ENCODE measurements at regions not wholly inside any gene's neighbourhood (a gene's known extent, or its start where the extent isn't known, plus 50 kb on each side); places are given as distances from the start of the nearest gene placed in this dataset.
"Not testable (repeated sequence)": the region's sequence is repeated elsewhere in the genome, so short reads cannot be mapped to it uniquely, and the experiment has no call there.

GRCh38 chr13:93023929-93024328, 202.7 kb upstream of the GPC6 start:
- no peak for DNase-seq

- DNase-seq, result no peak
Observed at GRCh38 chr13:93025984-93026383, 200.6 kb upstream of the GPC6 start.

DNA sequence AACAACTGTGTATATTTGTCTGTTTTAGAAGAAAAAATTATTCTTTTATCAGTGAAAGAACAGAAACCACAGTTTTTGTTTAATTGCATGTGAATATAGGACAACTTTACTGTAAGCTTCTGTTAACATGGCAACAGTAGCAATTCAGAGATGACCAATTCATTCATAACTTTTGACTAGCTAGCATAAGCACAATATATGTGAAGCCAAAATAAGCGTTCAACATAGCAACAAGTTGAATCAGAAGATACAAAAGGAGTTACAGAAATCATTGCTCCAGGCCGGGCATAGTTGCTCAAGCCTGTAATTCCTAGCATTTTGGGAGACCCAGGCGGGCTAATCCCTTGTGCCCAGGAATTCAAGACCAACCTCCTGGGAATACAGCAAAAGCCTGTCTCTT, 197.1 kb upstream of the GPC6 start:
- no peak for DNase-seq

DNA sequence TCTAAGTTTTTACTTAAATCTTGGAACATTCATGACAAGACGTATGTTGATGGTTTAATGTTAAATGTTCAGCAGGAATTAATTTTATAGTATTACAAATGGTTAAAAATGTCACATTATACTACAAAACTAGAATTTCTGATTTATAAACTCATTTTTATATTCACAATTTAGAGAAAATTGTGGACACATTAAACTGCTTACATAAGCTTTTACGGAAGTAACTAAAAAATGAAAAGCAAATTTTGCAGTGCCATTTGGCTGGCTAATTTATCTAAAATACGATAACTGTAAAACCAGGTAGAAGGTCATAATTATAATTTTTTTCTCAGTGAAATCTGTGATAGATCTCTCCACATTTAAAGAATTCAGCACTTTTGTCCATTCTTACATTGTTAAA, 190.2 kb upstream of the GPC6 start:
- no peak for DNase-seq

GRCh38 chr13:93037780-93038179, 188.8 kb upstream of the GPC6 start:
- DNase-seq, result no peak

DNA sequence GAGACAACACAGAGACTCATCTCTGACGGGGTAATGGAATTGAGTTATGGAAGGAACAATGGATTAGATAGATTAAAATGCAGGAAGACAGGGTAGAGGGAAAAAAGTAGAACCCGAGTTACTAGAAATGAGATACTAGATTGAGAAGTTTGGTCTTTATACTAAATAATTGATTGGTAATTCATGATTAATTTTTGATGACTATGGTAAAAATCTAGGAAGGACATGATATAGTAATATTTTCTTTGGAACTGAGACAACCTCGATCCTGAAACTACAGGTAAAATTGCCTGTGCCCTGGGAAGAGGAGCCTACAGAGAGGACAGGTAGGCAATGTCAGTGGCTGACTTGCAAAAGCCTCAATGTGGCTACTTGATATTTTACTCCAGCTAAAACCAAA, 188.4 kb upstream of the GPC6 start:
- DNase-seq, result no peak

DNA sequence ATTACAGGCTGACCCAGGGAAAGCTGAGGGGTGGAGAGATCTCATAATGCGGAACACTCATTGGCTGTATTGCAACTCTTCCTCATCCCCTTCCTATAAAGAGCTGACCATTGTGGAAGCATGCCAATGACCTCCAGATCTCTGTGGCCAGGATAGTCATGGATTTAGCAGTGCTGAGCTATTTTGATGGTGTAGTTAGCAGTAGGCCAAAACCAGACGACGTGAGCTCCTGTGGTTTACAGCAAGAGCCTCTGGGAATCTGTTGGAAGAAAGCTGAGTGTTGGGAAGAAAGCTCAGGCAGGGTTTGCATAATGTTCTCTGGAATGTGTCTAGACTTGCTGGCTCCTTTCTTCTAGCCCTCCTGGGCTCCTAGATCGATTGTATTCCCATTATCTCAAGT, 187.5 kb upstream of the GPC6 start:
- no peak for DNase-seq

- not testable (repeated sequence) for DNase-seq
Observed at GRCh38 chr13:93041566-93041965, 185.0 kb upstream of the GPC6 start.

DNA sequence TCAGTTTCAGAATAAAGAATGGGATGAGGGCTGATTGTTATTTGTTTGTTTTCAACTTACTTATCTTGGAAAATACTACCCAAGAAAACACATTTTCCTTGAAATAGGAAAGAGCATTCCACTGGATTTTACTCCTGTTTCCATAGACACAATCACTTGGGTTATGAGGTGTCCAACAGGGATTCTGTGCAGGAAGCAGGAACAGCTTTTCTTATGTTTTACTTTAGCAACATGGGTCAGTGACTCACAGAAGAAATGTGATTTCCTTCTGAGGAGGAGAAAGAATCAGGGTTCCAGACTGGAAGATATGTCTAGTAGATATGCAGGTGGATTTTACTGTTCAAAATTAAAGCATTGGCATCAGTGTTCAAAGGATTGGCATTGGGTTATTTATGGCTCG, 180.8 kb upstream of the GPC6 start:
- DNase-seq, result no peak

GRCh38 chr13:93055233-93055632, 171.4 kb upstream of the GPC6 start:
- DNase-seq, result no peak

DNA sequence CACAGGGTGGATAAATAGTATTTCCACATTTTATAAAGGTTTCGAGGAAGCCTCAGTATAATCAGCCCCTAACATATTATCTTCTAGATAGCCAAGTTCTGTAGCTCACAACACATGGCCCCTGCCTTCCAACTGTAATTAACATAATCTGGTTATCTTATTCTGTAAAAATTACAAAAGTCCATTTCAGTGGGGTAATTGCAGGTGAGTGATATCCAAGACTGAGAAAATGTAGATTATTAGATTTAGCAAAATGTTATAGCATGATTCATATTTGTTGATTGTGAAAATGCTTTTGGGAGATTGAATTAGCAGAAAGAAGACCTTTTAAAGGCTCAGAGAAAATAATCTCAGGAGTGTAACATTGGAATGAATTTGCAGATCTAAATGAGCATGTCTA, 168.3 kb upstream of the GPC6 start:
- no peak for DNase-seq

- DNase-seq, result no peak
Observed at GRCh38 chr13:93060144-93060543, 166.5 kb upstream of the GPC6 start.

- no peak for DNase-seq
Observed at GRCh38 chr13:93066187-93066586, 160.4 kb upstream of the GPC6 start.

DNA sequence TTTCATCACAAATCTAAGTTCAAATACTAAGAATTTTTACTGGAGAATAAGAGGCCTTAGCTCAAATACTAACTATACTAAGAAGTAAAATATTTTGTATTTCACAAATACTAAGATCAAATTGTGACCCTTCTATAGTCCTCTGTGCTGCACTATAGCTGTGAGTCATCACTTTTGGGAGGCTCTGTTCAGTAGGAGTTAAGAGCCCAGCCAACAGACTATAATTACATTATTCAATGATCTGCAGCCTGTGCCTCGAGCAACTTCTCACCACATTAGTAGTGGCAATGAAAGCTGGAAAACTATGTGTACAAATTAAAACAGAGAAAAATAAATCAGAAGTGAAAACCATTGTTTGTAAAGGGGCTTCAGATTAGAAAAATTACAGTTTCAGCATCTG, 147.3 kb upstream of the GPC6 start:
- DNase-seq, result no peak

DNA sequence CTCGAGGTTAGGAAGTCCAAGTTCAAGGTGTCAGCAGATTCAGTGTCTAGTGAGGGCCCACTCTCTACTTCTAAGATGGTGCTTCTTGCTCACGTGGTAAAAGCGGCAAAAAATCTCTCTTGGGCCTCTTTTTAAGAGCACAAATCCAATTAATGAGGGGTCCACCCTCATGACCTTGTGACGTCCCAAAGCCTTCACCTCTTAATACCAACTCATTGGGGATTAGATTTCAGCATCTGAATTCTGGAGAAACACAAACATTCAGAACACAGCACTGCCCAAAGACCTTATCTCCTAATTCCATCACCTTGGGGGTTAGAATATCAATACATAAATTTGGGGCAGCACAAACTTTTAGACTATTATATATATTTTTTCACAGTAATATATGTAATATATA, 146.4 kb upstream of the GPC6 start:
- DNase-seq, result no peak

DNA sequence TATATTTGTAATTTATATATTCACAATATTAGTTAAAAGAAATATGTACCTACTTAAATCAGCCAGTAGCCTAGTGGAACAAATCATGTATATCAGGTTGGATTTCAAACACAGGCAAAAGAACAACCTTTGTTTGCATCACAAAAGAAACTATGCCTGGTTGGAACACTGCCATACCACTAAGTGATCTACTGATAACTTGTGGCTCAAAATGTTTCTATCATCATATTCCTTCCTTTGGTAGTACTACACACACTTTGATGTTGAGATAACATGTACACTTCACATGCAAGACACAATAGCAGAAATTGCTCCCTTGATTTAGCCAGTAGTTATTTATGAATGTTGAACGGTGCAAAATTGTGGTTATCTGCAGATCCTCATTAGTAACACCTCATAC, 146.0 kb upstream of the GPC6 start:
- DNase-seq, result no peak

- no peak for DNase-seq
Observed at GRCh38 chr13:93086329-93086728, 140.3 kb upstream of the GPC6 start.

- no peak for DNase-seq
Observed at GRCh38 chr13:93098972-93099371, 127.6 kb upstream of the GPC6 start.

- no peak for DNase-seq
Observed at GRCh38 chr13:93101226-93101734, 125.3 kb upstream of the GPC6 start.

DNA sequence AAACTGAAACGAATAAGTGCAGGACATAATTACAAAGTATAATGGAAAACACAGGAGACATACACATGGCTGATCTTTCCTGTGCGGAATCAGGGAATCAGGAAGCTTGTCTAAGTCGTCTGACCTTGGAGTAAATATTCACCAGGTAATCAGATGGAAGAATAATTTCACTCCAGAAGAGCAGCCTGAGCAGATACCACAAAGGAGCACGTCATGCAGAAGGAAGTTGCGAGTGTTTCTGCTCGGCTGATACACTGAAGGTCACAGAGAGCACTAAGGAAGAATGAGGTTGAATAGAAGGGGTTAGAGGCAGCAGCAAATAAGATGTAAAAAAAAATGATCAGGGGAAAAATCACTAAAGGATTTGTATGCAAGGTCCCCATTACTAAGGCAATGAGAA, 122.3 kb upstream of the GPC6 start:
- peak; percentile 53 for DNase-seq

GRCh38 chr13:93108111-93108601, 118.5 kb upstream of the GPC6 start:
- DNase-seq, result peak; percentile 56

DNA sequence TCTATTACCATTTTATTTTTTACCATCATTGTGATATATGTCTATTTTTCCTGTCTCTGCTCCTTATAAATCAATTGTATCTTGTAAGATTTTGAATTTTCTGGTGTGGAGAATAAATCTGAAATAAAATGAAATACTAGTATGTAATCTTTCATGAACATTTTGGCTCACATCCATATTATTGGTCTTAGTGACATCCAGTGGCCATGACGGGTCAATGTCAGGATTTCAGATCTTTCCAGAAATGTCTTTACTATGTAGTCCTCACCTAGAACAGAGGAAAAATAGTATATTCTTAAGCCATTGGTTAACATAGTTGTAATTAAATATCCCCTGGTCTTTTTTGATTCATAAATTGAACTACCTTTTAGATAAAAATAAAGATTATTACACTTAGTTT, 109.8 kb upstream of the GPC6 start:
- DNase-seq, result peak; percentile 5

DNA sequence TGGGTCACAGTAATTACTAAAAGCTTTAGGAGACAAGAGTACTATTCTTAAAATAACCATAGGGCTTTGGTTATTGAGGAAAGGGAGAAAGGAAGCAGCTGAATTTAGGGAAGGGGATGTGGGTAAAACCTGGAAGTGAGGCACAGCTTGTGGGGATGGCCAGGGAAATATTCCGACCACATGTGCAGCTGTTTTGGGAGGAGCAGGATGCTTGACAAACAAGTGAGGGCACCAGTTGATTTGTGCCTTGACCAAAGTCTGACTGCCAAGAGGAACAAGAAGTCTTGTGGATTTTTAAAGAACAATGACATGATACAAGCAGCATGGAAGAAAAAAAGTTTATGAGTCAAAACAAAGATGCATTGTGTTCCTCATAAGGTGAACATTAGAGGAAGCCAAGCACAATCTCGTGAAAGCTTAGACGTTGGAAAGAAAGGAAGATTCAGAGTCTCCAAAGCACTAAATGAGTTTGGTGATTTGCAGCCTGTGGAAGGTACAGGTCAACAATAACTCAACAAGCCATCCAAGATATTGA, 108.5 kb upstream of the GPC6 start:
- no peak for DNase-seq

GRCh38 chr13:93140912-93141311, 85.7 kb upstream of the GPC6 start:
- DNase-seq, result no peak

DNA sequence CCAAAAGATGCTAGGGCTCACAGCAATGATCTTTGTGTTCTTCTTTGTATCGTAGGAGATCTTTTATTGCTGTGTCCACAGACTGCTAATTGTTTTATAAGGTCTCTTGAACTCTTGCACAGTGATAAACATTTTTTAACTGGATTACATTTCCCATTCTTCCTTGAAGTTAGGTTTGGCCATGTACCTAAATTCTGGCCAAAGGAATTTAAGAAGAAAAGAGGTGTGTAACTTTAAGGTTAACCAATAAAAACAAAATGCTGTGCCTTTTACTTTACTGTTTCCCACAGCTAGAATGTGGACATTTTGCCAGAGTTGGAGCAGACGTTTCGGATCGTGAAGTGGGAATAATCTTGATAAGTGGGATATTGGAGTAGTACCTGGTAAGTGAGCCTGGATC, 82.6 kb upstream of the GPC6 start:
- DNase-seq, result no peak

DNA sequence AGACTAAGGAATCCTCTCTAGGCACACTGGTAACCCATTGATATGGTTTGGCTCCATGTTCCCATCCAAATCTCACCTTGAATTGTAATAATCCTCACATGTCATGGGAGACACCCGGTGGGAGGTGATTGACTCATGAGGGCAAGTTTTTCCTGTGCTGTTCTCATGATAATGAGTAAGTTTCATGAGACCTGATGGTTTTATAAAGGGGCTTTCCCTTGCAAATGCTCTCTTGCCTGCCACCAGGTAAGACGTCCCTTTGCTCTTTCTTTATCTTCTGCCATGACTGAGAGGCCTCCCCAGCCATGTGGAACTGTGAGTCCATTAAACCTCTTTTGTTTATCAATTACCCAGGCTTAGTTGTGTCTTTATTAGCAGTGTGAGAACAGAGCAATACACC, 81.4 kb upstream of the GPC6 start:
- no peak for DNase-seq

Data from NCI-H1694 treated with DMSO at 0.1 percent for 48 hours (cell line).